Cerebellar cortex (tissue), 1 donor: ENCODE measurements at regions not wholly inside any gene's neighbourhood (a gene's known extent, or its start where the extent isn't known, plus 50 kb on each side); places are given as distances from the start of the nearest gene placed in this dataset.

Source experiments
- DNase-seq: peaks from one replicate; pipeline ENCODE4 v3.0.0-alpha.2; 2015; ENCODE audit warnings: low spot score

- no peak for DNase-seq
Observed at GRCh38 chr1:56390934-56391731, 188.2 kb downstream of the PLPP3 start.

GRCh38 chr1:56390232-56390867 is 189.0 kb downstream of the PLPP3 start:
- no peak for DNase-seq

- DNase-seq: no peak
Observed at GRCh38 chr1:56389813-56390212, 189.6 kb downstream of the PLPP3 start.

GRCh38 chr1:56387071-56387740 is 192.2 kb downstream of the PLPP3 start:
- no peak for DNase-seq

- no peak for DNase-seq
Observed at GRCh38 chr1:56385314-56385713, 194.0 kb downstream of the PLPP3 start.

GRCh38 chr1:56382929-56383328 is 196.4 kb downstream of the PLPP3 start:
- DNase-seq: no peak

- DNase-seq: no peak
Observed at GRCh38 chr1:56380531-56380930, 198.8 kb downstream of the PLPP3 start.

- DNase-seq: no peak
Observed at GRCh38 chr1:56378341-56379070, 200.9 kb downstream of the PLPP3 start.

GRCh38 chr1:56377431-56377830 is 201.9 kb downstream of the PLPP3 start:
- no peak for DNase-seq

GRCh38 chr1:56376188-56376984 is 203.0 kb downstream of the PLPP3 start:
- DNase-seq: peak; percentile 61

- DNase-seq: no peak
Observed at GRCh38 chr1:56375326-56375804, 204.0 kb downstream of the PLPP3 start.

GRCh38 chr1:56374026-56374974 is 205.1 kb downstream of the PLPP3 start:
- DNase-seq: no peak

GRCh38 chr1:56370513-56370912 is 208.8 kb downstream of the PLPP3 start:
- no peak for DNase-seq

- no peak for DNase-seq
Observed at GRCh38 chr1:56363007-56363770, 216.2 kb downstream of the PLPP3 start.

GRCh38 chr1:56360021-56360420 is 219.3 kb downstream of the PLPP3 start:
- no peak for DNase-seq

GRCh38 chr1:56359056-56359455 is 220.3 kb downstream of the PLPP3 start:
- no peak for DNase-seq

- DNase-seq: no peak
Observed at GRCh38 chr1:56357927-56358690, 221.3 kb downstream of the PLPP3 start.

- DNase-seq: no peak
Observed at GRCh38 chr1:56356376-56356990, 222.9 kb downstream of the PLPP3 start.
